WTC11 (cell line): ENCODE measurements at regions not wholly inside any gene's neighbourhood (a gene's known extent, or its start where the extent isn't known, plus 50 kb on each side); places are given as distances from the start of the nearest gene placed in this dataset.

ENCODE experiments used
- ATAC-seq: fragments of 200-7000 bp; cut with Tn5 transposase; 2 replicates; pipeline ENCODE4 v1.10.0; 2021; ENCODE audit warnings: mild to moderate bottlenecking, moderate library complexity
- CTCF ChIA-PET: fragments of 300-600 bp; sonication (Branson Sonifier 250); formaldehyde crosslinking; loops from one replicate; lab custom pipeline; 2021; ENCODE audit warnings: antibody characterized with exemption; lab: Charles Lee
- POLR2A ChIA-PET: fragments of 350-600 bp; sonication (Branson Sonifier 250); formaldehyde crosslinking; loops from one replicate; lab custom pipeline; 2021; ENCODE audit warnings: antibody characterized with exemption; lab: Charles Lee
- DNase-seq: peaks from one replicate; pipeline ENCODE4 v3.0.0; 2021; ENCODE audit warnings: low spot score
- H3K27ac Mint-ChIP-seq: 2 replicates; pipeline ENCODE4 v1.8.0; 2021; ENCODE audit warnings: mixed read lengths
- H3K27me3 Mint-ChIP-seq: 2 replicates; pipeline ENCODE4 v1.8.0; 2021; ENCODE audit warnings: low read depth, mild to moderate bottlenecking, moderate library complexity, mixed read lengths
- H3K36me3 Mint-ChIP-seq: 2 replicates; pipeline ENCODE4 v1.8.0; 2021; ENCODE audit warnings: mixed read lengths
- H3K4me1 Mint-ChIP-seq: 2 replicates; pipeline ENCODE4 v1.8.0; 2022; ENCODE audit warnings: mixed read lengths
- H3K4me3 Mint-ChIP-seq: 2 replicates; pipeline ENCODE4 v1.8.0; 2021; ENCODE audit warnings: mild to moderate bottlenecking, moderate library complexity, mixed read lengths
- H3K9me3 Mint-ChIP-seq: 2 replicates; pipeline ENCODE4 v1.8.0; 2021; ENCODE audit warnings: mixed read lengths
- EMX1 ChIP-seq: fragments of 250-450 bp; sonication (Bioruptor Pico); IDR thresholded peaks from 2 replicates; pipeline ENCODE4 v1.8.0; 2021; ENCODE audit warnings: mild to moderate bottlenecking
- JAZF1 ChIP-seq: fragments of 250-450 bp; sonication (Bioruptor Pico); IDR thresholded peaks from 2 replicates; pipeline ENCODE4 v1.9.0; 2021; ENCODE audit warnings: moderate library complexity, mild to moderate bottlenecking, inconsistent platforms
- NFYB ChIP-seq: sonication (generic); formaldehyde crosslinking; conservative IDR thresholded peaks from 2 replicates; pipeline ENCODE4 v1.8.0; 2022; ENCODE audit warnings: low read depth, missing genetic modification reagents
- NR3C1 ChIP-seq: sonication (generic); formaldehyde crosslinking; conservative IDR thresholded peaks from 2 replicates; pipeline ENCODE4 v1.8.1; 2023; ENCODE audit warnings: low read depth, mild to moderate bottlenecking, missing genetic modification reagents
- RORB ChIP-seq: fragments of 250-450 bp; sonication (Bioruptor Pico); IDR thresholded peaks from 2 replicates; pipeline ENCODE4 v1.9.0; 2021; ENCODE audit warnings: mild to moderate bottlenecking
- SOX15 ChIP-seq: fragments of 250-450 bp; sonication (Bioruptor Pico); IDR thresholded peaks from 2 replicates; pipeline ENCODE4 v1.9.0; 2021; ENCODE audit warnings: mild to moderate bottlenecking
- TEAD1 ChIP-seq: sonication (generic); formaldehyde crosslinking; IDR thresholded peaks from 2 replicates; pipeline ENCODE4 v1.8.0; 2022; ENCODE audit warnings: mild to moderate bottlenecking, missing genetic modification reagents
- ZBTB21 ChIP-seq: sonication (generic); formaldehyde crosslinking; IDR thresholded peaks from 2 replicates; pipeline ENCODE4 v1.8.1; 2023; ENCODE audit warnings: mild to moderate bottlenecking, missing genetic modification reagents, borderline replicate concordance
- ZNF121 ChIP-seq: sonication (generic); formaldehyde crosslinking; IDR thresholded peaks from 2 replicates; pipeline ENCODE4 v1.8.0; 2023; ENCODE audit warnings: missing genetic modification reagents
- ZNF138 ChIP-seq: sonication (generic); formaldehyde crosslinking; conservative IDR thresholded peaks from 2 replicates; pipeline ENCODE4 v1.8.1; 2022; ENCODE audit warnings: mild to moderate bottlenecking, moderate library complexity, missing genetic modification reagents
- ZNF219 ChIP-seq: sonication (generic); formaldehyde crosslinking; IDR thresholded peaks from 2 replicates; pipeline ENCODE4 v1.8.0; 2023; ENCODE audit warnings: missing genetic modification reagents, mild to moderate bottlenecking, borderline replicate concordance
- ZNF423 ChIP-seq: fragments of 250-450 bp; sonication (Bioruptor Pico); IDR thresholded peaks from 2 replicates; pipeline ENCODE4 v2.1.2; 2022; ENCODE audit warnings: mild to moderate bottlenecking, moderate library complexity
- ZNF671 ChIP-seq: fragments of 250-450 bp; sonication (Bioruptor Pico); IDR thresholded peaks from 2 replicates; pipeline ENCODE4 v1.8.0; 2021; ENCODE audit warnings: mild to moderate bottlenecking
- TF ChIP-seq, protein P1 (sequence below): sonication (generic); formaldehyde crosslinking; conservative IDR thresholded peaks from 2 replicates; pipeline ENCODE4 v1.8.1; 2022; ENCODE audit warnings: mild to moderate bottlenecking, missing genetic modification reagents
- TF ChIP-seq, protein P2 (sequence below): sonication (generic); formaldehyde crosslinking; IDR thresholded peaks from 2 replicates; pipeline ENCODE4 v1.8.1; 2023; ENCODE audit warnings: mild to moderate bottlenecking, missing genetic modification reagents, moderate library complexity
- TF ChIP-seq, protein P3 (sequence below): sonication (generic); formaldehyde crosslinking; IDR thresholded peaks from 2 replicates; pipeline ENCODE4 v1.8.0; 2022; ENCODE audit warnings: missing genetic modification reagents
- TF ChIP-seq, protein P4 (sequence below): sonication (generic); formaldehyde crosslinking; IDR thresholded peaks from 2 replicates; pipeline ENCODE4 v1.8.0; 2023; ENCODE audit warnings: mild to moderate bottlenecking, missing genetic modification reagents
- TF ChIP-seq, protein P5 (sequence below): sonication (generic); formaldehyde crosslinking; IDR thresholded peaks from 2 replicates; pipeline ENCODE4 v1.8.0; 2022; ENCODE audit warnings: mild to moderate bottlenecking, missing genetic modification reagents
- TF ChIP-seq, protein P6 (sequence below): fragments of 250-450 bp; sonication (Bioruptor Pico); IDR thresholded peaks from 2 replicates; pipeline ENCODE4 v2.1.2; 2022; ENCODE audit warnings: mild to moderate bottlenecking, moderate library complexity
- TF ChIP-seq, protein P7 (sequence below): fragments of 250-450 bp; sonication (Bioruptor Pico); IDR thresholded peaks from 2 replicates; pipeline ENCODE4 v1.9.0; 2021; ENCODE audit warnings: mild to moderate bottlenecking, borderline replicate concordance
- TF ChIP-seq, protein P8 (sequence below): sonication (generic); formaldehyde crosslinking; IDR thresholded peaks from 2 replicates; pipeline ENCODE4 v1.8.0; 2022; ENCODE audit warnings: mild to moderate bottlenecking, missing genetic modification reagents
- TF ChIP-seq, protein P9 (sequence below): fragments of 250-450 bp; sonication (Bioruptor Pico); IDR thresholded peaks from 2 replicates; pipeline ENCODE4 v1.9.0; 2021; ENCODE audit warnings: mild to moderate bottlenecking

DNA sequence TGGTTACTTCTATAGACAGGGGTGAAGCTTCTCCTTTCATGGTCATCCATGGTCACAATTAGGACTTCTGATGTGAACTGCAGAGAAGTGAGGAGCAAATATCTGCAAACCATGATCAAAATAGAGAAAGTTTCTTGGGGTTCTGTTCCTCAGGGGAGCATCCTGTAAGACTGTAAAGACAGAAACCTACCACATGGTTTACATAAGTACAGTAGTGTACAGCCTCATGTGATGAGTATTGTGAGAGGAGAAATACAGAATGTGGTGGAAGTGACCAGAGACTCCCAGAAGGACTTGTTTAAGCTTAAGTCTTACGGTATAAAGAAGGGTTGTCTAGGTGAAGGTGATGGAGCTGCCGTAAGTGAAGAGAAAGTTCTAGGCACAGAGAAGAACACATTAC lies 484.7 kb downstream of the LRIG3 start:
- no peak for DNase-seq
- no peak overlapping the region for H3K27ac Mint-ChIP-seq
- H3K4me1 Mint-ChIP-seq = peaks cover 4% of the 10 kb centered on the region
- ChIA-PET CTCF (no interaction called here), POLR2A (no interaction called here)
- no peaks in the 10 kb centered on the region for H3K36me3 Mint-ChIP-seq
- TF ChIP-seq SOX15 (no peak), ZNF138 (CRISPR knock-in tag) (no peak), RORB (CRISPR knock-in tag) (no peak), TEAD1 (CRISPR knock-in tag) (no peak), ZNF671 (CRISPR knock-in tag) (no peak), NR3C1 (CRISPR knock-in tag) (no peak), ZNF423 (CRISPR knock-in tag) (no peak), EMX1 (CRISPR knock-in tag) (no peak), NFYB (CRISPR knock-in tag) (no peak), ZNF219 (no peak)
- TF ChIP-seq, protein P1, sequence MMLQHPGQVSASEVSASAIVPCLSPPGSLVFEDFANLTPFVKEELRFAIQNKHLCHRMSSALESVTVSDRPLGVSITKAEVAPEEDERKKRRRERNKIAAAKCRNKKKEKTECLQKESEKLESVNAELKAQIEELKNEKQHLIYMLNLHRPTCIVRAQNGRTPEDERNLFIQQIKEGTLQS = no peak
- TF ChIP-seq, protein P2, sequence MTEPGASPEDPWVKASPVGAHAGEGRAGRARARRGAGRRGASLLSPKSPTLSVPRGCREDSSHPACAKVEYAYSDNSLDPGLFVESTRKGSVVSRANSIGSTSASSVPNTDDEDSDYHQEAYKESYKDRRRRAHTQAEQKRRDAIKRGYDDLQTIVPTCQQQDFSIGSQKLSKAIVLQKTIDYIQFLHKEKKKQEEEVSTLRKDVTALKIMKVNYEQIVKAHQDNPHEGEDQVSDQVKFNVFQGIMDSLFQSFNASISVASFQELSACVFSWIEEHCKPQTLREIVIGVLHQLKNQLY = no peak
- TF ChIP-seq, protein P3, sequence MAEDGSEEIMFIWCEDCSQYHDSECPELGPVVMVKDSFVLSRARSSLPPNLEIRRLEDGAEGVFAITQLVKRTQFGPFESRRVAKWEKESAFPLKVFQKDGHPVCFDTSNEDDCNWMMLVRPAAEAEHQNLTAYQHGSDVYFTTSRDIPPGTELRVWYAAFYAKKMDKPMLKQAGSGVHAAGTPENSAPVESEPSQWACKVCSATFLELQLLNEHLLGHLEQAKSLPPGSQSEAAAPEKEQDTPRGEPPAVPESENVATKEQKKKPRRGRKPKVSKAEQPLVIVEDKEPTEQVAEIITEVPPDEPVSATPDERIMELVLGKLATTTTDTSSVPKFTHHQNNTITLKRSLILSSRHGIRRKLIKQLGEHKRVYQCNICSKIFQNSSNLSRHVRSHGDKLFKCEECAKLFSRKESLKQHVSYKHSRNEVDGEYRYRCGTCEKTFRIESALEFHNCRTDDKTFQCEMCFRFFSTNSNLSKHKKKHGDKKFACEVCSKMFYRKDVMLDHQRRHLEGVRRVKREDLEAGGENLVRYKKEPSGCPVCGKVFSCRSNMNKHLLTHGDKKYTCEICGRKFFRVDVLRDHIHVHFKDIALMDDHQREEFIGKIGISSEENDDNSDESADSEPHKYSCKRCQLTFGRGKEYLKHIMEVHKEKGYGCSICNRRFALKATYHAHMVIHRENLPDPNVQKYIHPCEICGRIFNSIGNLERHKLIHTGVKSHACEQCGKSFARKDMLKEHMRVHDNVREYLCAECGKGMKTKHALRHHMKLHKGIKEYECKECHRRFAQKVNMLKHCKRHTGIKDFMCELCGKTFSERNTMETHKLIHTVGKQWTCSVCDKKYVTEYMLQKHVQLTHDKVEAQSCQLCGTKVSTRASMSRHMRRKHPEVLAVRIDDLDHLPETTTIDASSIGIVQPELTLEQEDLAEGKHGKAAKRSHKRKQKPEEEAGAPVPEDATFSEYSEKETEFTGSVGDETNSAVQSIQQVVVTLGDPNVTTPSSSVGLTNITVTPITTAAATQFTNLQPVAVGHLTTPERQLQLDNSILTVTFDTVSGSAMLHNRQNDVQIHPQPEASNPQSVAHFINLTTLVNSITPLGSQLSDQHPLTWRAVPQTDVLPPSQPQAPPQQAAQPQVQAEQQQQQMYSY = no peak
- TF ChIP-seq, protein P4, sequence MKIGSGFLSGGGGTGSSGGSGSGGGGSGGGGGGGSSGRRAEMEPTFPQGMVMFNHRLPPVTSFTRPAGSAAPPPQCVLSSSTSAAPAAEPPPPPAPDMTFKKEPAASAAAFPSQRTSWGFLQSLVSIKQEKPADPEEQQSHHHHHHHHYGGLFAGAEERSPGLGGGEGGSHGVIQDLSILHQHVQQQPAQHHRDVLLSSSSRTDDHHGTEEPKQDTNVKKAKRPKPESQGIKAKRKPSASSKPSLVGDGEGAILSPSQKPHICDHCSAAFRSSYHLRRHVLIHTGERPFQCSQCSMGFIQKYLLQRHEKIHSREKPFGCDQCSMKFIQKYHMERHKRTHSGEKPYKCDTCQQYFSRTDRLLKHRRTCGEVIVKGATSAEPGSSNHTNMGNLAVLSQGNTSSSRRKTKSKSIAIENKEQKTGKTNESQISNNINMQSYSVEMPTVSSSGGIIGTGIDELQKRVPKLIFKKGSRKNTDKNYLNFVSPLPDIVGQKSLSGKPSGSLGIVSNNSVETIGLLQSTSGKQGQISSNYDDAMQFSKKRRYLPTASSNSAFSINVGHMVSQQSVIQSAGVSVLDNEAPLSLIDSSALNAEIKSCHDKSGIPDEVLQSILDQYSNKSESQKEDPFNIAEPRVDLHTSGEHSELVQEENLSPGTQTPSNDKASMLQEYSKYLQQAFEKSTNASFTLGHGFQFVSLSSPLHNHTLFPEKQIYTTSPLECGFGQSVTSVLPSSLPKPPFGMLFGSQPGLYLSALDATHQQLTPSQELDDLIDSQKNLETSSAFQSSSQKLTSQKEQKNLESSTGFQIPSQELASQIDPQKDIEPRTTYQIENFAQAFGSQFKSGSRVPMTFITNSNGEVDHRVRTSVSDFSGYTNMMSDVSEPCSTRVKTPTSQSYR (CRISPR knock-in tag) = no peak
- TF ChIP-seq, protein P5, sequence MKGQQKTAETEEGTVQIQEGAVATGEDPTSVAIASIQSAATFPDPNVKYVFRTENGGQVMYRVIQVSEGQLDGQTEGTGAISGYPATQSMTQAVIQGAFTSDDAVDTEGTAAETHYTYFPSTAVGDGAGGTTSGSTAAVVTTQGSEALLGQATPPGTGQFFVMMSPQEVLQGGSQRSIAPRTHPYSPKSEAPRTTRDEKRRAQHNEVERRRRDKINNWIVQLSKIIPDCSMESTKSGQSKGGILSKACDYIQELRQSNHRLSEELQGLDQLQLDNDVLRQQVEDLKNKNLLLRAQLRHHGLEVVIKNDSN (CRISPR knock-in tag) = no peak
- TF ChIP-seq, protein P6, sequence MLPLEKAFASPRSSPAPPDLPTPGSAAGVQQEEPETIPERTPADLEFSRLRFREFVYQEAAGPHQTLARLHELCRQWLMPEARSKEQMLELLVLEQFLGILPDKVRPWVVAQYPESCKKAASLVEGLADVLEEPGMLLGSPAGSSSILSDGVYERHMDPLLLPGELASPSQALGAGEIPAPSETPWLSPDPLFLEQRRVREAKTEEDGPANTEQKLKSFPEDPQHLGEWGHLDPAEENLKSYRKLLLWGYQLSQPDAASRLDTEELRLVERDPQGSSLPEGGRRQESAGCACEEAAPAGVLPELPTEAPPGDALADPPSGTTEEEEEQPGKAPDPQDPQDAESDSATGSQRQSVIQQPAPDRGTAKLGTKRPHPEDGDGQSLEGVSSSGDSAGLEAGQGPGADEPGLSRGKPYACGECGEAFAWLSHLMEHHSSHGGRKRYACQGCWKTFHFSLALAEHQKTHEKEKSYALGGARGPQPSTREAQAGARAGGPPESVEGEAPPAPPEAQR (CRISPR knock-in tag) = no peak
- no peak overlapping the region for H3K4me3 Mint-ChIP-seq
- H3K9me3 Mint-ChIP-seq = 0 out of 2 replicates have a peak, but pooled peaks cover 3% of the 10 kb centered on the region
- no peaks in the 10 kb centered on the region for H3K27me3 Mint-ChIP-seq
- no peak for ATAC-seq

DNA sequence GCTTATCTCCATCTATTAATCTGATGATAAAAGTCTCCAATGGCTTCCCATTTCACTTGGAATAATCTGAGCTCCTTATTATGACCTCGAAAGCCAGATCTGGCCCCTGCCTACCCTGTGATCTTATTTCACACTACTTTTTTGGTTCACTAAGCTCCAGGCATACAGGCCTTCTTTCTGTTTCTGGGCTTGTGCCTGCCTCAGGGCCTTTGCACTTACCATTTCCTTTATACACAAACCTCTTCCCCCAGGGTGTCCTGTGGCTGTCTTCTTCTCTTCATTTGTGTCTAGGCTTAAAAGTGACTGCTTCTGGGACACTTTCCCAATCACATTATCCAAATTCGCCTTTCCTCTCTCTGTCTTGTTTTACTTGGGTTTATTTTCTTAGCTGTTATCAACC lies 478.8 kb downstream of the LRIG3 start:
- Mint-ChIP-seq H3K4me3 (no peak overlapping the region), H3K27ac (no peak overlapping the region)
- TF ChIP-seq JAZF1 (CRISPR knock-in tag) (no peak), ZNF121 (CRISPR knock-in tag) (no peak), ZBTB21 (CRISPR knock-in tag) (no peak), TEAD1 (CRISPR knock-in tag) (no peak)
- TF ChIP-seq, protein P7, sequence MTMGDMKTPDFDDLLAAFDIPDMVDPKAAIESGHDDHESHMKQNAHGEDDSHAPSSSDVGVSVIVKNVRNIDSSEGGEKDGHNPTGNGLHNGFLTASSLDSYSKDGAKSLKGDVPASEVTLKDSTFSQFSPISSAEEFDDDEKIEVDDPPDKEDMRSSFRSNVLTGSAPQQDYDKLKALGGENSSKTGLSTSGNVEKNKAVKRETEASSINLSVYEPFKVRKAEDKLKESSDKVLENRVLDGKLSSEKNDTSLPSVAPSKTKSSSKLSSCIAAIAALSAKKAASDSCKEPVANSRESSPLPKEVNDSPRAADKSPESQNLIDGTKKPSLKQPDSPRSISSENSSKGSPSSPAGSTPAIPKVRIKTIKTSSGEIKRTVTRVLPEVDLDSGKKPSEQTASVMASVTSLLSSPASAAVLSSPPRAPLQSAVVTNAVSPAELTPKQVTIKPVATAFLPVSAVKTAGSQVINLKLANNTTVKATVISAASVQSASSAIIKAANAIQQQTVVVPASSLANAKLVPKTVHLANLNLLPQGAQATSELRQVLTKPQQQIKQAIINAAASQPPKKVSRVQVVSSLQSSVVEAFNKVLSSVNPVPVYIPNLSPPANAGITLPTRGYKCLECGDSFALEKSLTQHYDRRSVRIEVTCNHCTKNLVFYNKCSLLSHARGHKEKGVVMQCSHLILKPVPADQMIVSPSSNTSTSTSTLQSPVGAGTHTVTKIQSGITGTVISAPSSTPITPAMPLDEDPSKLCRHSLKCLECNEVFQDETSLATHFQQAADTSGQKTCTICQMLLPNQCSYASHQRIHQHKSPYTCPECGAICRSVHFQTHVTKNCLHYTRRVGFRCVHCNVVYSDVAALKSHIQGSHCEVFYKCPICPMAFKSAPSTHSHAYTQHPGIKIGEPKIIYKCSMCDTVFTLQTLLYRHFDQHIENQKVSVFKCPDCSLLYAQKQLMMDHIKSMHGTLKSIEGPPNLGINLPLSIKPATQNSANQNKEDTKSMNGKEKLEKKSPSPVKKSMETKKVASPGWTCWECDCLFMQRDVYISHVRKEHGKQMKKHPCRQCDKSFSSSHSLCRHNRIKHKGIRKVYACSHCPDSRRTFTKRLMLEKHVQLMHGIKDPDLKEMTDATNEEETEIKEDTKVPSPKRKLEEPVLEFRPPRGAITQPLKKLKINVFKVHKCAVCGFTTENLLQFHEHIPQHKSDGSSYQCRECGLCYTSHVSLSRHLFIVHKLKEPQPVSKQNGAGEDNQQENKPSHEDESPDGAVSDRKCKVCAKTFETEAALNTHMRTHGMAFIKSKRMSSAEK (CRISPR knock-in tag) = no peak
- TF ChIP-seq, protein P8, sequence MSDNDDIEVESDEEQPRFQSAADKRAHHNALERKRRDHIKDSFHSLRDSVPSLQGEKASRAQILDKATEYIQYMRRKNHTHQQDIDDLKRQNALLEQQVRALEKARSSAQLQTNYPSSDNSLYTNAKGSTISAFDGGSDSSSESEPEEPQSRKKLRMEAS (CRISPR knock-in tag) = no peak
- TF ChIP-seq, protein P9, sequence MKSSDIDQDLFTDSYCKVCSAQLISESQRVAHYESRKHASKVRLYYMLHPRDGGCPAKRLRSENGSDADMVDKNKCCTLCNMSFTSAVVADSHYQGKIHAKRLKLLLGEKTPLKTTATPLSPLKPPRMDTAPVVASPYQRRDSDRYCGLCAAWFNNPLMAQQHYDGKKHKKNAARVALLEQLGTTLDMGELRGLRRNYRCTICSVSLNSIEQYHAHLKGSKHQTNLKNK (CRISPR knock-in tag) = no peak

More for the DNA sequence above, 478.8 kb downstream of the LRIG3 start:
- Mint-ChIP-seq H3K9me3 (0 out of 2 replicates have a peak, but pooled peaks cover 4% of the 10 kb centered on the region), H3K36me3 (no peaks in the 10 kb centered on the region), H3K4me1 (peaks cover 6% of the 10 kb centered on the region), H3K27me3 (no peaks in the 10 kb centered on the region)
- ChIA-PET CTCF (no interaction called here), POLR2A (no interaction called here)
- DNase-seq = no peak
- ATAC-seq = no peak
